SK-N-SH treated with all-trans-retinoic acid at 6 μM for 48 hours (cell line): ENCODE measurements at regions not wholly inside any gene's neighbourhood (a gene's known extent, or its start where the extent isn't known, plus 50 kb on each side); places are given as distances from the start of the nearest gene placed in this dataset.

Experiments
- ATAC-seq: fragments of 200-7000 bp; cut with Tn5 transposase; 3 replicates; pipeline ENCODE4 v1.9.1; 2020; ENCODE audit warnings: mild to moderate bottlenecking, moderate library complexity
- ARNTL ChIP-seq: fragments of 450-650 bp; formaldehyde crosslinking; IDR thresholded peaks from 2 replicates; pipeline ENCODE4 v1.5.0; 2020; ENCODE audit warnings: low read depth, mild to moderate bottlenecking, moderate library complexity, borderline replicate concordance
- BACH2 ChIP-seq: fragments of 250-450 bp; sonication (Bioruptor Pico); IDR thresholded peaks from 2 replicates; pipeline ENCODE4 v1.9.0; 2021; ENCODE audit warnings: mild to moderate bottlenecking, borderline replicate concordance
- CSDC2 ChIP-seq: fragments of 250-450 bp; sonication (Bioruptor Pico); IDR thresholded peaks from 2 replicates; pipeline ENCODE4 v1.5.0; 2020; ENCODE audit warnings: mild to moderate bottlenecking, moderate library complexity
- ESRRG ChIP-seq: fragments of 250-450 bp; sonication (Bioruptor Pico); IDR thresholded peaks from 2 replicates; pipeline ENCODE4 v1.6.1; 2021; ENCODE audit warnings: mild to moderate bottlenecking
- GLIS3 ChIP-seq: fragments of 250-450 bp; sonication (Bioruptor Pico); IDR thresholded peaks from 2 replicates; pipeline ENCODE4 v1.5.0; 2020; ENCODE audit warnings: mild to moderate bottlenecking, moderate library complexity
- ISL1 ChIP-seq: fragments of 250-450 bp; sonication (Bioruptor Pico); IDR thresholded peaks from 2 replicates; pipeline ENCODE4 v2.1.2; 2022; ENCODE audit warnings: mild to moderate bottlenecking, moderate library complexity
- OSR1 ChIP-seq: fragments of 250-450 bp; sonication (Bioruptor Pico); IDR thresholded peaks from 2 replicates; pipeline ENCODE4 v1.8.0; 2022; ENCODE audit warnings: moderate library complexity, mild to moderate bottlenecking, inconsistent platforms
- PPARA ChIP-seq: fragments of 250-450 bp; sonication (Bioruptor Pico); IDR thresholded peaks from 2 replicates; pipeline ENCODE4 v1.5.0; 2020; ENCODE audit warnings: mild to moderate bottlenecking, borderline replicate concordance
- RARB ChIP-seq: fragments of 250-450 bp; sonication (Bioruptor Pico); IDR thresholded peaks from 2 replicates; pipeline ENCODE4 v1.8.0; 2021; ENCODE audit warnings: mild to moderate bottlenecking, moderate library complexity
- SNAI2 ChIP-seq: fragments of 250-450 bp; sonication (Bioruptor Pico); IDR thresholded peaks from 2 replicates; pipeline ENCODE4 v1.5.0; 2020; ENCODE audit warnings: mild to moderate bottlenecking, moderate library complexity
- TCF4 ChIP-seq: fragments of 250-450 bp; sonication (Bioruptor Pico); IDR thresholded peaks from 2 replicates; pipeline ENCODE4 v1.8.0; 2021; ENCODE audit warnings: mild to moderate bottlenecking, moderate library complexity, borderline replicate concordance
- TOX ChIP-seq: fragments of 250-450 bp; sonication (Bioruptor Pico); IDR thresholded peaks from 2 replicates; pipeline ENCODE4 v1.8.0; 2021; ENCODE audit warnings: mild to moderate bottlenecking, moderate library complexity, borderline replicate concordance
- ZC3H10 ChIP-seq: fragments of 250-450 bp; sonication (Bioruptor Pico); IDR thresholded peaks from 2 replicates; pipeline ENCODE4 v1.5.1; 2021; ENCODE audit warnings: mild to moderate bottlenecking, moderate library complexity
- ZFP3 ChIP-seq: fragments of 250-450 bp; sonication (Bioruptor Pico); IDR thresholded peaks from 2 replicates; pipeline ENCODE4 v1.5.0; 2020; ENCODE audit warnings: mild to moderate bottlenecking, moderate library complexity
- ZNF565 ChIP-seq: fragments of 450-650 bp; formaldehyde crosslinking; conservative IDR thresholded peaks from 2 replicates; pipeline ENCODE4 v1.5.0; 2020; ENCODE audit warnings: low read depth, mild to moderate bottlenecking, moderate library complexity
- ZNF70 ChIP-seq: fragments of 450-650 bp; formaldehyde crosslinking; IDR thresholded peaks from 2 replicates; pipeline ENCODE4 v1.5.0; 2020; ENCODE audit warnings: mild to moderate bottlenecking, moderate library complexity
- ZNF8 ChIP-seq: fragments of 450-650 bp; formaldehyde crosslinking; IDR thresholded peaks from 2 replicates; pipeline ENCODE4 v1.5.0; 2020; ENCODE audit warnings: mild to moderate bottlenecking, moderate library complexity
- TF ChIP-seq, protein P1 (sequence below): fragments of 250-450 bp; sonication (Bioruptor Pico); IDR thresholded peaks from 2 replicates; pipeline ENCODE4 v1.8.0; 2021; ENCODE audit warnings: low read depth, mild to moderate bottlenecking, moderate library complexity, borderline replicate concordance
- TF ChIP-seq, protein P2 (sequence below): fragments of 250-450 bp; sonication (Bioruptor Pico); IDR thresholded peaks from 2 replicates; pipeline ENCODE4 v1.5.1; 2021; ENCODE audit warnings: mild to moderate bottlenecking, moderate library complexity
- TF ChIP-seq, protein P3 (sequence below): fragments of 250-450 bp; sonication (Bioruptor Pico); IDR thresholded peaks from 2 replicates; pipeline ENCODE4 v1.8.0; 2020; ENCODE audit warnings: mild to moderate bottlenecking, moderate library complexity, borderline replicate concordance
- TF ChIP-seq, protein P4 (sequence below): fragments of 250-450 bp; sonication (Bioruptor Pico); IDR thresholded peaks from 2 replicates; pipeline ENCODE4 v1.5.0; 2020; ENCODE audit warnings: mild to moderate bottlenecking, moderate library complexity
- TF ChIP-seq, protein P5 (sequence below): fragments of 250-450 bp; sonication (Bioruptor Pico); IDR thresholded peaks from 2 replicates; pipeline ENCODE4 v1.5.1; 2020; ENCODE audit warnings: low read depth, mild to moderate bottlenecking, moderate library complexity

DNA sequence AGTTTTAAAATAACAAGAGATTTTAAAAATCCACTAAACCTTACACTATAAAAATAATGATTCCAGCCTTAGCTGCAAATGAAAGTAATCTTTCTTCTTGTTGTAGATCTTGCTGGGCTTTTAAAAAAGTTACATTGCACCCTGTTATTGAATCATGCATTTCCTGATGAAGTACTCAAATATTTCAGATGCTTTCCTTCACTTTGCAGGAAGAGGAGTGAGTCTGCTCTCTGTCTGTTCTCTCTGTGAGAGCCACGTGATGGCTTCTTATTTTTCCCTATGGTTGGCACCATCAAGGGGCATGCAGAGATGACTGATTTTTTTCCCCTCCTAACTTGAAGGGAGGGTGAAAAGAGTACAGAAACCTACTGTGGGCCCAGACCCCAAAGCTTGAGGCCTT, 262.7 kb downstream of the ATP23 start (continued):
- TF ChIP-seq, protein P1, sequence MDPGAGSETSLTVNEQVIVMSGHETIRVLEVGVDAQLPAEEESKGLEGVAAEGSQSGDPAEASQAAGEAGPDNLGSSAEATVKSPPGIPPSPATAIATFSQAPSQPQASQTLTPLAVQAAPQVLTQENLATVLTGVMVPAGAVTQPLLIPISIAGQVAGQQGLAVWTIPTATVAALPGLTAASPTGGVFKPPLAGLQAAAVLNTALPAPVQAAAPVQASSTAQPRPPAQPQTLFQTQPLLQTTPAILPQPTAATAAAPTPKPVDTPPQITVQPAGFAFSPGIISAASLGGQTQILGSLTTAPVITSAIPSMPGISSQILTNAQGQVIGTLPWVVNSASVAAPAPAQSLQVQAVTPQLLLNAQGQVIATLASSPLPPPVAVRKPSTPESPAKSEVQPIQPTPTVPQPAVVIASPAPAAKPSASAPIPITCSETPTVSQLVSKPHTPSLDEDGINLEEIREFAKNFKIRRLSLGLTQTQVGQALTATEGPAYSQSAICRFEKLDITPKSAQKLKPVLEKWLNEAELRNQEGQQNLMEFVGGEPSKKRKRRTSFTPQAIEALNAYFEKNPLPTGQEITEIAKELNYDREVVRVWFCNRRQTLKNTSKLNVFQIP (CRISPR knock-in tag), result no peak
- TF ChIP-seq ISL1 (CRISPR knock-in tag), result no peak

DNA sequence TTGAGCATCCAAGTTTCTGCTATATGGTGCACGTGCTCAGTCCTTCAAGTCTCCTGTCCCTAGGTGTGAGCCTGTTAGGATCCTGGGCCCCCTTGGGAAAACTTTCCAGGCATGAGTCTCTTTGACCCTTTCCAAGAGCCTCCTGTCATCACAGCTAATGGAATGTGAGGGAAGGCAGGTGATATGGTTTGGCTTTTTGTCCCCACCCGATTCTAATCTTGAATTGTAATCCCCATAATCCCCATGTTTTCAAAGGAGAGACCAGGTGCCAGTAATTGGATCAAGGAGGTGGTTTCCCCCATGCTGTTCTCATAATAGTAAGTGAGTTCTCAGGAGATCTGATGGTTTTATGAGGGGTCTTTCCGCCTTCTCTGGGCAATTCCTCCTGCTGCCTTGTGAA, 265.5 kb downstream of the ATP23 start:
- TF ChIP-seq GLIS3 (CRISPR knock-in tag) (no peak), PPARA (CRISPR knock-in tag) (no peak), SNAI2 (CRISPR knock-in tag) (no peak), ZFP3 (CRISPR knock-in tag) (no peak), TOX (CRISPR knock-in tag) (no peak), RARB (CRISPR knock-in tag) (no peak), OSR1 (no peak), TCF4 (no peak), CSDC2 (no peak), ISL1 (CRISPR knock-in tag) (no peak), ESRRG (CRISPR knock-in tag) (no peak), ZNF565 (CRISPR knock-in tag) (no peak), ARNTL (CRISPR knock-in tag) (no peak), ZC3H10 (CRISPR knock-in tag) (no peak)
- TF ChIP-seq, protein P2, sequence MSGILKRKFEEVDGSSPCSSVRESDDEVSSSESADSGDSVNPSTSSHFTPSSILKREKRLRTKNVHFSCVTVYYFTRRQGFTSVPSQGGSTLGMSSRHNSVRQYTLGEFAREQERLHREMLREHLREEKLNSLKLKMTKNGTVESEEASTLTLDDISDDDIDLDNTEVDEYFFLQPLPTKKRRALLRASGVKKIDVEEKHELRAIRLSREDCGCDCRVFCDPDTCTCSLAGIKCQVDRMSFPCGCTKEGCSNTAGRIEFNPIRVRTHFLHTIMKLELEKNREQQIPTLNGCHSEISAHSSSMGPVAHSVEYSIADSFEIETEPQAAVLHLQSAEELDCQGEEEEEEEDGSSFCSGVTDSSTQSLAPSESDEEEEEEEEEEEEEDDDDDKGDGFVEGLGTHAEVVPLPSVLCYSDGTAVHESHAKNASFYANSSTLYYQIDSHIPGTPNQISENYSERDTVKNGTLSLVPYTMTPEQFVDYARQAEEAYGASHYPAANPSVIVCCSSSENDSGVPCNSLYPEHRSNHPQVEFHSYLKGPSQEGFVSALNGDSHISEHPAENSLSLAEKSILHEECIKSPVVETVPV (CRISPR knock-in tag), result no peak
- TF ChIP-seq, protein P3, sequence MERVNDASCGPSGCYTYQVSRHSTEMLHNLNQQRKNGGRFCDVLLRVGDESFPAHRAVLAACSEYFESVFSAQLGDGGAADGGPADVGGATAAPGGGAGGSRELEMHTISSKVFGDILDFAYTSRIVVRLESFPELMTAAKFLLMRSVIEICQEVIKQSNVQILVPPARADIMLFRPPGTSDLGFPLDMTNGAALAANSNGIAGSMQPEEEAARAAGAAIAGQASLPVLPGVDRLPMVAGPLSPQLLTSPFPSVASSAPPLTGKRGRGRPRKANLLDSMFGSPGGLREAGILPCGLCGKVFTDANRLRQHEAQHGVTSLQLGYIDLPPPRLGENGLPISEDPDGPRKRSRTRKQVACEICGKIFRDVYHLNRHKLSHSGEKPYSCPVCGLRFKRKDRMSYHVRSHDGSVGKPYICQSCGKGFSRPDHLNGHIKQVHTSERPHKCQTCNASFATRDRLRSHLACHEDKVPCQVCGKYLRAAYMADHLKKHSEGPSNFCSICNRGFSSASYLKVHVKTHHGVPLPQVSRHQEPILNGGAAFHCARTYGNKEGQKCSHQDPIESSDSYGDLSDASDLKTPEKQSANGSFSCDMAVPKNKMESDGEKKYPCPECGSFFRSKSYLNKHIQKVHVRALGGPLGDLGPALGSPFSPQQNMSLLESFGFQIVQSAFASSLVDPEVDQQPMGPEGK (CRISPR knock-in tag), result no peak
- TF ChIP-seq, protein P1 (CRISPR knock-in tag), result no peak
- no peak for ATAC-seq

DNA sequence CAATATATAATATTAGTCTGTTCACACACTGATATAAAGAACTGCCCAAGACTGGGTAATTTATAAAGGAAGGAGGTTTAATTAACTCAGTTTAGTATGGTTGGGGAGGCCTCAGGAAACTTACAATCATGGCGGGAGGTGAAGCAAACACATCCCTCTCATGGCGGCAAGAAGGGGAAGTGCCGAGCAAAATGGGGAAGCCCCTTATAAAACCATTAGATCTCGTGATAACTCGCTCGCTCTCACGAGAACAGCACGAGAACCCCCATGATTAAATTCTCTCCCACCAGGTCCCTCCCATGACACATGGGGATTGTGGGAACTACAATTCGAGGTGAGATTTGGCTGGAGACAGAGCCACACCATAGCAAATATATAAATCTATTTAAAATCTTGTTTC, 269.8 kb downstream of the ATP23 start:
- no peak for ATAC-seq
- TF ChIP-seq ZNF8, result no peak

DNA sequence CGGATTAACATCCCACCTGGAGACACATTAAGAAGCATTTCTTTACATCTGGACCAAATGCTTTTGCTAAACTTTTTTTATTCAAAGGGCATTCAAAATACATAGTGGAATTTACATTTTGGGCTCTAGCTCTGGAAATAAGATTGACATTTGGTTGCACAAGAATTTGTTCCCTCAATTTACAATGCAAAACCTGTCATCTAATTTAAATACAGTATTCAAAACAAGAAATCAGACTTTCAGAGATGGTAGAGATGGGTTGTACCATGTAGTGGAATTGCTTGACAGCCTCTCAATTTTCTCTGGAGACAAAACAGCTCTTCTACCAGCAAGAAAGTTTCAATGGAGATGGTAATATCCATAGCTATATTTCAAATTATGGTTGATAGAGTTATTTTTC, 275.8 kb downstream of the ATP23 start:
- ATAC-seq, result no peak
- TF ChIP-seq GLIS3 (CRISPR knock-in tag), result no peak
- TF ChIP-seq ZNF70 (CRISPR knock-in tag), result no peak
- no peak for TF ChIP-seq RARB (CRISPR knock-in tag)
- TF ChIP-seq BACH2 (CRISPR knock-in tag), result no peak
- TF ChIP-seq ISL1 (CRISPR knock-in tag), result no peak
- TF ChIP-seq ZC3H10 (CRISPR knock-in tag), result no peak
- TF ChIP-seq OSR1, result no peak
- TF ChIP-seq, protein P1 (CRISPR knock-in tag), result no peak
- TF ChIP-seq SNAI2 (CRISPR knock-in tag), result no peak
- no peak for TF ChIP-seq CSDC2
- TF ChIP-seq, protein P4, sequence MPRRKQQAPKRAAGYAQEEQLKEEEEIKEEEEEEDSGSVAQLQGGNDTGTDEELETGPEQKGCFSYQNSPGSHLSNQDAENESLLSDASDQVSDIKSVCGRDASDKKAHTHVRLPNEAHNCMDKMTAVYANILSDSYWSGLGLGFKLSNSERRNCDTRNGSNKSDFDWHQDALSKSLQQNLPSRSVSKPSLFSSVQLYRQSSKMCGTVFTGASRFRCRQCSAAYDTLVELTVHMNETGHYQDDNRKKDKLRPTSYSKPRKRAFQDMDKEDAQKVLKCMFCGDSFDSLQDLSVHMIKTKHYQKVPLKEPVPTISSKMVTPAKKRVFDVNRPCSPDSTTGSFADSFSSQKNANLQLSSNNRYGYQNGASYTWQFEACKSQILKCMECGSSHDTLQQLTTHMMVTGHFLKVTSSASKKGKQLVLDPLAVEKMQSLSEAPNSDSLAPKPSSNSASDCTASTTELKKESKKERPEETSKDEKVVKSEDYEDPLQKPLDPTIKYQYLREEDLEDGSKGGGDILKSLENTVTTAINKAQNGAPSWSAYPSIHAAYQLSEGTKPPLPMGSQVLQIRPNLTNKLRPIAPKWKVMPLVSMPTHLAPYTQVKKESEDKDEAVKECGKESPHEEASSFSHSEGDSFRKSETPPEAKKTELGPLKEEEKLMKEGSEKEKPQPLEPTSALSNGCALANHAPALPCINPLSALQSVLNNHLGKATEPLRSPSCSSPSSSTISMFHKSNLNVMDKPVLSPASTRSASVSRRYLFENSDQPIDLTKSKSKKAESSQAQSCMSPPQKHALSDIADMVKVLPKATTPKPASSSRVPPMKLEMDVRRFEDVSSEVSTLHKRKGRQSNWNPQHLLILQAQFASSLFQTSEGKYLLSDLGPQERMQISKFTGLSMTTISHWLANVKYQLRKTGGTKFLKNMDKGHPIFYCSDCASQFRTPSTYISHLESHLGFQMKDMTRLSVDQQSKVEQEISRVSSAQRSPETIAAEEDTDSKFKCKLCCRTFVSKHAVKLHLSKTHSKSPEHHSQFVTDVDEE (CRISPR knock-in tag), result no peak
- TF ChIP-seq ZNF8, result no peak
- TF ChIP-seq, protein P5, sequence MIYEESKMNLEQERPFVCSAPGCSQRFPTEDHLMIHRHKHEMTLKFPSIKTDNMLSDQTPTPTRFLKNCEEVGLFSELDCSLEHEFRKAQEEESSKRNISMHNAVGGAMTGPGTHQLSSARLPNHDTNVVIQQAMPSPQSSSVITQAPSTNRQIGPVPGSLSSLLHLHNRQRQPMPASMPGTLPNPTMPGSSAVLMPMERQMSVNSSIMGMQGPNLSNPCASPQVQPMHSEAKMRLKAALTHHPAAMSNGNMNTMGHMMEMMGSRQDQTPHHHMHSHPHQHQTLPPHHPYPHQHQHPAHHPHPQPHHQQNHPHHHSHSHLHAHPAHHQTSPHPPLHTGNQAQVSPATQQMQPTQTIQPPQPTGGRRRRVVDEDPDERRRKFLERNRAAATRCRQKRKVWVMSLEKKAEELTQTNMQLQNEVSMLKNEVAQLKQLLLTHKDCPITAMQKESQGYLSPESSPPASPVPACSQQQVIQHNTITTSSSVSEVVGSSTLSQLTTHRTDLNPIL (CRISPR knock-in tag), result no peak
- TF ChIP-seq PPARA (CRISPR knock-in tag), result no peak
- TF ChIP-seq, protein P3 (CRISPR knock-in tag), result no peak
